HG02938 (cell line): ENCODE measurements at regions not wholly inside any gene's neighbourhood (a gene's known extent, or its start where the extent isn't known, plus 50 kb on each side); places are given as distances from the start of the nearest gene placed in this dataset.

Experiments used
- ATAC-seq: cut with Tn5 transposase; IDR thresholded peaks from one replicate; pipeline ENCODE4 v1.9.1; 2021; ENCODE audit warnings: mild to moderate bottlenecking, moderate library complexity; ENCODE audit not compliant: unreplicated experiment

GRCh38 chr3:110181226-110181625, 843.9 kb upstream of the DPPA4 start:
- no peak for ATAC-seq

GRCh38 chr3:110184536-110184935, 847.2 kb upstream of the DPPA4 start:
- no peak for ATAC-seq

- ATAC-seq, result no peak
Measured at GRCh38 chr3:110193074-110193473, 855.7 kb upstream of the DPPA4 start.

- no peak for ATAC-seq
Measured at GRCh38 chr3:110198717-110199587, 861.6 kb upstream of the DPPA4 start.

- no peak for ATAC-seq
Measured at GRCh38 chr3:110199588-110199943, 862.2 kb upstream of the DPPA4 start.

GRCh38 chr3:110210086-110210660, 861.4 kb upstream of the NECTIN3 start:
- no peak for ATAC-seq

- no peak for ATAC-seq
Measured at GRCh38 chr3:110226645-110227044, 845.0 kb upstream of the NECTIN3 start.

- ATAC-seq, result no peak
Measured at GRCh38 chr3:110227991-110228390, 843.6 kb upstream of the NECTIN3 start.

- ATAC-seq, result no peak
Measured at GRCh38 chr3:110234831-110235230, 836.8 kb upstream of the NECTIN3 start.

- ATAC-seq, result no peak
Measured at GRCh38 chr3:110236976-110237610, 834.5 kb upstream of the NECTIN3 start.

- no peak for ATAC-seq
Measured at GRCh38 chr3:110243081-110243480, 828.5 kb upstream of the NECTIN3 start.

GRCh38 chr3:110246796-110247376, 824.7 kb upstream of the NECTIN3 start:
- no peak for ATAC-seq

- no peak for ATAC-seq
Measured at GRCh38 chr3:110248666-110249065, 823.0 kb upstream of the NECTIN3 start.

GRCh38 chr3:110253794-110254193, 817.8 kb upstream of the NECTIN3 start:
- no peak for ATAC-seq

GRCh38 chr3:110254591-110254990, 817.0 kb upstream of the NECTIN3 start:
- ATAC-seq, result no peak

- no peak for ATAC-seq
Measured at GRCh38 chr3:110261141-110261540, 810.5 kb upstream of the NECTIN3 start.

- ATAC-seq, result no peak
Measured at GRCh38 chr3:110262896-110263295, 808.7 kb upstream of the NECTIN3 start.

- no peak for ATAC-seq
Measured at GRCh38 chr3:110265302-110265701, 806.3 kb upstream of the NECTIN3 start.

GRCh38 chr3:110267304-110267845, 804.2 kb upstream of the NECTIN3 start:
- no peak for ATAC-seq

- ATAC-seq, result no peak
Measured at GRCh38 chr3:110272525-110272924, 799.1 kb upstream of the NECTIN3 start.

- no peak for ATAC-seq
Measured at GRCh38 chr3:110291886-110292501, 779.6 kb upstream of the NECTIN3 start.
